NB4 (cell line): ENCODE measurements at regions not wholly inside any gene's neighbourhood (a gene's known extent, or its start where the extent isn't known, plus 50 kb on each side); places are given as distances from the start of the nearest gene placed in this dataset.

Source experiments
- POLR2A ChIP-seq: IDR thresholded peaks from 2 replicates; pipeline ENCODE4 v1.6.1; 2011; ENCODE audit warnings: mild to moderate bottlenecking; ENCODE audit not compliant: insufficient read length; ENCODE audit errors: extremely low read depth
- TF ChIP-seq, protein P1 (sequence below): IDR thresholded peaks from one replicate; pipeline ENCODE4 v1.5.1; 2012; ENCODE audit warnings: low read depth, low read length

DNA sequence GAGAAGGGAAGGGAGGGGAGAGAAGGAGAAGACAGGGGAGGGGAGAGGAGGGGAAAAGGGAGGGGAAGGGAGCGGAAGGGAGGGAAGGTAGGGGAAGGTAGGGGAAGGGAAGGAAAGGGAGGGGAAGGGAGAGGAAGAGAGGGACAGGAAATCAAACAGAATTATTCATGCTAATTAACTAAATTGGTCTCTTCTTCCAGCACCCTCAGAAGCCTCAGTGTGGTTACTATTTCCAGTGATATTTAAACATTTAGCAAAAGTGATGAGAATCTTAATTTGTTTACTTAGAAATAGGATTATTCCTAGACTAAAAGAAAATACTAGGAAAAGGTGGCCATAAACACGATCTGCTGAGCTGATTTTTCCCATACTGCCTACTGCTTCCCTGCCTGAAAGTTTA is 193.1 kb upstream of the CPEB2 start:
- no peak for TF ChIP-seq POLR2A
- TF ChIP-seq, protein P1, sequence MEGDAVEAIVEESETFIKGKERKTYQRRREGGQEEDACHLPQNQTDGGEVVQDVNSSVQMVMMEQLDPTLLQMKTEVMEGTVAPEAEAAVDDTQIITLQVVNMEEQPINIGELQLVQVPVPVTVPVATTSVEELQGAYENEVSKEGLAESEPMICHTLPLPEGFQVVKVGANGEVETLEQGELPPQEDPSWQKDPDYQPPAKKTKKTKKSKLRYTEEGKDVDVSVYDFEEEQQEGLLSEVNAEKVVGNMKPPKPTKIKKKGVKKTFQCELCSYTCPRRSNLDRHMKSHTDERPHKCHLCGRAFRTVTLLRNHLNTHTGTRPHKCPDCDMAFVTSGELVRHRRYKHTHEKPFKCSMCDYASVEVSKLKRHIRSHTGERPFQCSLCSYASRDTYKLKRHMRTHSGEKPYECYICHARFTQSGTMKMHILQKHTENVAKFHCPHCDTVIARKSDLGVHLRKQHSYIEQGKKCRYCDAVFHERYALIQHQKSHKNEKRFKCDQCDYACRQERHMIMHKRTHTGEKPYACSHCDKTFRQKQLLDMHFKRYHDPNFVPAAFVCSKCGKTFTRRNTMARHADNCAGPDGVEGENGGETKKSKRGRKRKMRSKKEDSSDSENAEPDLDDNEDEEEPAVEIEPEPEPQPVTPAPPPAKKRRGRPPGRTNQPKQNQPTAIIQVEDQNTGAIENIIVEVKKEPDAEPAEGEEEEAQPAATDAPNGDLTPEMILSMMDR: no peak
